Fibroblast of lung (primary cell): ENCODE measurements at regions not wholly inside any gene's neighbourhood (a gene's known extent, or its start where the extent isn't known, plus 50 kb on each side); places are given as distances from the start of the nearest gene placed in this dataset.
"Not testable (repeated sequence)": the region's sequence is repeated elsewhere in the genome, so short reads cannot be mapped to it uniquely, and the experiment has no call there.

Experiments
- DNase-seq, 2 donors: peaks; one replicate each; pipeline versions ENCODE4 v3.0.0 to v3.0.0-alpha.2; 2010; ENCODE audit warnings: low read depth in 2 of 2
- H2AFZ ChIP-seq: 2 replicates; pipeline ENCODE4 v1.5.1; 2012; ENCODE audit warnings: low read length, control low read depth, inconsistent platforms
- H3K27ac ChIP-seq: 2 replicates; pipeline ENCODE4 v1.5.1; 2011; ENCODE audit warnings: low read length, control low read depth; ENCODE audit not compliant: insufficient read depth
- H3K27me3 ChIP-seq: 2 replicates; pipeline ENCODE4 v1.5.1; 2011; ENCODE audit warnings: mild to moderate bottlenecking, low read length; ENCODE audit not compliant: control insufficient read depth, insufficient read depth
- H3K36me3 ChIP-seq: 2 replicates; pipeline ENCODE4 v1.5.1; 2011; ENCODE audit warnings: low read length; ENCODE audit not compliant: control insufficient read depth, insufficient read depth
- H3K4me1 ChIP-seq: 2 replicates; pipeline ENCODE4 v1.5.1; 2011; ENCODE audit warnings: low read length; ENCODE audit not compliant: control insufficient read depth, insufficient read depth; ENCODE audit errors: extremely low read depth
- H3K4me2 ChIP-seq: 2 replicates; pipeline ENCODE4 v1.5.1; 2011; ENCODE audit warnings: low read length, control low read depth; ENCODE audit not compliant: insufficient read depth; ENCODE audit errors: extremely low read depth
- H3K4me3 ChIP-seq, 4 experiments: fragments of 200-600 bp in 1 of 4; sonication (generic) in 1 of 4; replicated peaks in 1 of 4; 2 replicates each; pipeline ENCODE4 v1.5.1; 2011 to 2016; ENCODE audit warnings: low read length in 4 of 4, low read depth in 3 of 4, mild to moderate bottlenecking in 3 of 4, control low read depth in 2 of 4, inconsistent platforms in 1 of 4, mixed read lengths in 1 of 4; ENCODE audit not compliant: insufficient read depth in 1 of 4; ENCODE audit errors: control extremely low read depth in 1 of 4
- H3K79me2 ChIP-seq: 2 replicates; pipeline ENCODE4 v1.5.1; 2012; ENCODE audit warnings: mild to moderate bottlenecking, low read length, inconsistent platforms; ENCODE audit not compliant: control insufficient read depth, insufficient read depth
- H3K9ac ChIP-seq: 2 replicates; pipeline ENCODE4 v1.5.1; 2011; ENCODE audit warnings: mild to moderate bottlenecking, low read length, control low read depth; ENCODE audit not compliant: insufficient read depth
- H3K9me3 ChIP-seq: 2 replicates; pipeline ENCODE4 v1.5.1; 2012; ENCODE audit warnings: low read depth, low read length; ENCODE audit not compliant: control insufficient read depth, insufficient read depth
- H4K20me1 ChIP-seq: 2 replicates; pipeline ENCODE4 v1.5.1; 2011; ENCODE audit warnings: low read length; ENCODE audit not compliant: control insufficient read depth, insufficient read depth; ENCODE audit errors: extremely low read depth
- CTCF ChIP-seq, 2 donors: IDR thresholded peaks in 1 of 2; conservative IDR thresholded peaks in 1 of 2; 1 replicate in 1 of 2; 2 replicates in 1 of 2; pipeline ENCODE4 v1.5.1; 2011 to 2012; ENCODE audit warnings: low read length in 2 of 2, control low read depth in 1 of 2, inconsistent platforms in 1 of 2, low read depth in 1 of 2, mild to moderate bottlenecking in 1 of 2
- EZH2 ChIP-seq: IDR thresholded peaks from 2 replicates; pipeline ENCODE4 v1.5.1; 2012; ENCODE audit warnings: low read length, control low read depth, mild to moderate bottlenecking; ENCODE audit errors: missing control alignments

DNA sequence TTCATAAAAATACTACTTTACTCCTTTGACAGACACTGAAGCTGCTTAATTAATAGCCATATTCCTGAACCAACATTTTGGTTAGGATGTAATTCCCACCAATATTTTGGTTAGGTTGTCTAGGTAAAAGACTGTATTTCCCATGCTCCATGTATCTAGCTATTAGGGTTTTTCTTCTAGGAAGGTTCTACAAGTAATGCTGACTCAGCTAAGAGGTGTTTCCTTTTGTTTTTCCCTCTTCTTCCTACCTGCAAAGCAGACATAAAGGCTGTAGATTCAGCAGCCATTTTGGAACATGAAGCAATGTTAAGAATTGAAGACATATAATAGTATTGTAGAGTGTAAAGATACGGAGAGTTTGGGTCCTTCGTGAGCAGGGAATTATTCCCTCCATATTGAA, 115.3 kb downstream of the OR4C45 start:
- H3K4me3 ChIP-seq, H3K9ac ChIP-seq, H3K36me3 ChIP-seq: not testable (repeated sequence)

DNA sequence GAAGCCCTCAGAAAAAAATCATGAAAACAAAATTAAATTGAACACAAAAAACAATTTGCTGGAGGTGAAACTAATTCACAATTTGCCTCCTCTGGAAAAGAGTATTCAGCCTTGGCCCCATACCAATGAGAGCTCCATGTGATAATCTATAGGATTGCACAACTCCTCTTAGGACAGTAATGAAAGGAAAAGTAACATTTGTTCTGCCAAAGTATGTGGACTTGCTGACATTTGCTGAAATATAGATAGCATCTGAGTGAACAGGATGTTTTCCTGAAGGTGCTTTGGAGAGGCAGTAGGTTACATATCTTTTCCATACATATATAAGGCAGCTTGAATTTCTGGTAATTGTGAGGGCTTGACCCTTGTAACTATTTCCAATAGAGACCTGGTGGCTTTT, 122.8 kb downstream of the OR4C45 start:
- no peak overlapping the region for H2AFZ ChIP-seq
- H3K4me2 ChIP-seq: no peak overlapping the region
- no peak for DNase-seq
- H3K27ac ChIP-seq: no peak overlapping the region
- H3K4me1 ChIP-seq: no peaks in the 10 kb centered on the region
- no peak overlapping the region for H3K4me3 ChIP-seq
- no peaks in the 10 kb centered on the region for H3K79me2 ChIP-seq
- no peak overlapping the region for H3K9ac ChIP-seq
- no peaks in the 10 kb centered on the region for H3K27me3 ChIP-seq
- no peaks in the 10 kb centered on the region for H4K20me1 ChIP-seq
- no peak for TF ChIP-seq EZH2
- no peak for TF ChIP-seq CTCF (conservative IDR thresholded peaks at IDR 0.05 in 1 of 2, IDR thresholded peaks at IDR 0.05 in 1 of 2; ENCODE audit: low read depth in 1 of 2, low read length in 2 of 2)
- H3K36me3 ChIP-seq: no peaks in the 10 kb centered on the region
- H3K9me3 ChIP-seq: no peaks in the 10 kb centered on the region

More for the DNA sequence above, 115.3 kb downstream of the OR4C45 start:
- H3K4me1 ChIP-seq, H3K27ac ChIP-seq, H3K9me3 ChIP-seq, H3K27me3 ChIP-seq, H3K4me2 ChIP-seq, H4K20me1 ChIP-seq, DNase-seq, H2AFZ ChIP-seq, H3K79me2 ChIP-seq: not testable (repeated sequence)

- Histone ChIP-seq H2AFZ (no peak overlapping the region), H3K4me2 (no peak overlapping the region), H3K36me3 (no peaks in the 10 kb centered on the region), H3K9ac (no peak overlapping the region), H3K9me3 (no peaks in the 10 kb centered on the region), H4K20me1 (no peaks in the 10 kb centered on the region), H3K79me2 (no peaks in the 10 kb centered on the region), H3K4me3 (no peak overlapping the region), H3K27me3 (no peaks in the 10 kb centered on the region), H3K4me1 (no peaks in the 10 kb centered on the region), H3K27ac (no peak overlapping the region)
- TF ChIP-seq EZH2 (no peak), CTCF (conservative IDR thresholded peaks at IDR 0.05 in 1 of 2, IDR thresholded peaks at IDR 0.05 in 1 of 2; ENCODE audit: low read depth in 1 of 2, low read length in 2 of 2) (no peak)
- DNase-seq: no peak
Observed at GRCh38 chr11:50164050-50164449, 131.4 kb downstream of the OR4C45 start.
